ENCODE measurements at regions not wholly inside any gene's neighbourhood (a gene's known extent, or its start where the extent isn't known, plus 50 kb on each side); places are given as distances from the start of the nearest gene placed in this dataset.
A peak's percentile ranks its signal among the peaks of the same experiment; 100 is the strongest.

DNA sequence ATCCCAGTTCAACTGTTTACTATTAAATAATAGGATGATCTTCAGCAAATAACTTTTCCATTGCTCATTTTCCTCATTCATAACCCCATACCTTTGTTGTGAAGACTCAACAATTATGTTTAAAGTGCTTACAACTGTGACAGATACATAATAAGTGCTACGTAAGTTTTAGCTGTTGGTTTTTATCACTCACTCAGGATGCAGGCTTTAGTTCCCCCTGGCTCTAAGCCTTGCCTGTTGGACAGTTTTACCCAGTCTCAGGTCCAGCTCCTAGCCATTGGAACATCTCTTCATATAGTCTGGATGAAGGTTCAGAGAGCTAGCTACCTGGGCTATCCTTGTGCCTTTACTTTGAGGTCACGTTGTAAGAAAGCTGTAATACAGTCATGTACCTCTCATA lies 353.2 kb downstream of the CRPPA start:
- Histone ChIP-seq H2BK20ac (ENCODE audit: low read depth, low read length) (0 out of 2 replicates have a peak overlapping the region, but pooled peaks have one; percentile 34), H3K23ac (ENCODE audit: low read depth, low read length) (no peak overlapping the region), H3K4me3 (ENCODE audit: insufficient read depth, low read depth, low read length) (no peak overlapping the region), H3K4ac (ENCODE audit: low read depth, low read length) (no peak overlapping the region), H3K9me1 (ENCODE audit: insufficient read depth, low read length) (no peaks in the 10 kb centered on the region), H3K14ac (replicated peaks; ENCODE audit: low read depth, low read length) (no peak overlapping the region), H4K20me1 (ENCODE audit: insufficient read depth, low read length) (no peaks in the 10 kb centered on the region), H2BK120ac (ENCODE audit: low read depth, low read length) (no peak overlapping the region), H2AK5ac (ENCODE audit: low read depth, low read length) (no peak overlapping the region; the same call in 1 of the 2 replicates), H3K9me3 (ENCODE audit: control insufficient read depth, insufficient read depth, low read length) (no peaks in the 10 kb centered on the region), H4K8ac (ENCODE audit: low read depth in 2 of 2, low read length in 2 of 2) (no peak overlapping the region), H2BK15ac (ENCODE audit: low read depth, low read length) (0 out of 3 replicates have a peak overlapping the region, but pooled peaks have one; percentile 21), H3K18ac (ENCODE audit: low read depth, low read length) (no peak overlapping the region), H3K4me2 (ENCODE audit: low read depth, low read length) (no peak overlapping the region), H3K36me3 (ENCODE audit: control insufficient read depth, insufficient read depth, low read length) (no peaks in the 10 kb centered on the region), H3K79me1 (ENCODE audit: low read depth in 1 of 2, low read length in 2 of 2) (no peaks in the 10 kb centered on the region), H3K4me1 (ENCODE audit: control insufficient read depth, insufficient read depth, low read length) (peaks cover 4% of the 10 kb centered on the region), H3K9ac (ENCODE audit: low read depth, low read length) (no peak overlapping the region), H2AFZ (replicated peaks; ENCODE audit: low read length, poor library complexity) (no peak overlapping the region), H3K27ac (ENCODE audit: insufficient read depth, low read length) (no peak overlapping the region), H4K5ac (ENCODE audit: low read depth, low read length) (no peak overlapping the region), H3K27me3 (ENCODE audit: control insufficient read depth, insufficient read depth, low read length) (no peaks in the 10 kb centered on the region), H4K91ac (ENCODE audit: insufficient read depth, low read depth, low read length) (peak overlapping the region; percentile 6; the same call in 1 of the 2 replicates), H3K56ac (ENCODE audit: extremely low read depth, insufficient read depth, low read length) (no peak overlapping the region), H2BK5ac (ENCODE audit: low read depth, low read length, poor library complexity, severe bottlenecking) (no peak overlapping the region), H2AK9ac (replicated peaks; ENCODE audit: low read depth, low read length, poor library complexity) (no peak overlapping the region)
- in situ Hi-C loops (cut with MboI; ENCODE audit: low sequenced_read_pairs) (no loop called here), dilution Hi-C loops (cut with HindIII; ENCODE audit: low sequenced_read_pairs, unreplicated experiment) (no loop called here), intact Hi-C loops (cut with micrococcal nuclease) (no loop called here)
- POLR2A ChIA-PET (ENCODE audit: unreplicated experiment), result no interaction called here
- WGBS, 2 experiments (ENCODE audit: extremely low coverage in 2 of 2, insufficient read length in 1 of 2), result 100% methylated on average over 1 of the region's 2 CpGs; no CpG with 5 or more reads in 1 of the 2 experiments
- no peak for ATAC-seq (ENCODE audit: low read depth)
- BruUV-seq (replicated peaks), result no TSS peak
- TF ChIP-seq, protein P1, sequence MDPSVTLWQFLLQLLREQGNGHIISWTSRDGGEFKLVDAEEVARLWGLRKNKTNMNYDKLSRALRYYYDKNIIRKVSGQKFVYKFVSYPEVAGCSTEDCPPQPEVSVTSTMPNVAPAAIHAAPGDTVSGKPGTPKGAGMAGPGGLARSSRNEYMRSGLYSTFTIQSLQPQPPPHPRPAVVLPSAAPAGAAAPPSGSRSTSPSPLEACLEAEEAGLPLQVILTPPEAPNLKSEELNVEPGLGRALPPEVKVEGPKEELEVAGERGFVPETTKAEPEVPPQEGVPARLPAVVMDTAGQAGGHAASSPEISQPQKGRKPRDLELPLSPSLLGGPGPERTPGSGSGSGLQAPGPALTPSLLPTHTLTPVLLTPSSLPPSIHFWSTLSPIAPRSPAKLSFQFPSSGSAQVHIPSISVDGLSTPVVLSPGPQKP (IDR thresholded peaks at IDR 0.05; ENCODE audit: borderline replicate concordance, low read depth, low read length), result no peak
- TF ChIP-seq MAFK (IDR thresholded peaks at IDR 0.05; ENCODE audit: low read depth, low read length), result no peak
- DNase-seq, result no peak
- CTCF ChIA-PET, result interaction anchor here (0.8 to 1.1 kb wide), 3 partner anchors 13 to 742 kb away, joined by 3 read pairs; no protein-coding TSS in a partner anchor
